Prostate gland (tissue), 2 donors: ENCODE measurements at regions not wholly inside any gene's neighbourhood (a gene's known extent, or its start where the extent isn't known, plus 50 kb on each side); places are given as distances from the start of the nearest gene placed in this dataset.

Experiments used
- POLR2A ChIP-seq: fragments of 450-650 bp; IDR thresholded peaks from one replicate; pipeline ENCODE4 v1.6.1; 2016; ENCODE audit warnings: antibody characterized with exemption, mild to moderate bottlenecking
- POLR2AphosphoS5 ChIP-seq: sonication (generic); formaldehyde crosslinking; IDR thresholded peaks from one replicate; pipeline ENCODE4 v1.6.1; 2017; ENCODE audit warnings: antibody characterized with exemption
- TF ChIP-seq, protein P1 (sequence below), 4 experiments: fragments of 200-600 bp in 2 of 4; fragments of 450-650 bp in 2 of 4; sonication (generic) in 2 of 4; IDR thresholded peaks; 1 replicate in 3 of 4; 2 replicates in 1 of 4; pipeline ENCODE4 v1.5.1; 2016 to 2019; ENCODE audit warnings: antibody characterized with exemption in 4 of 4, mild to moderate bottlenecking in 2 of 4, moderate library complexity in 2 of 4

DNA sequence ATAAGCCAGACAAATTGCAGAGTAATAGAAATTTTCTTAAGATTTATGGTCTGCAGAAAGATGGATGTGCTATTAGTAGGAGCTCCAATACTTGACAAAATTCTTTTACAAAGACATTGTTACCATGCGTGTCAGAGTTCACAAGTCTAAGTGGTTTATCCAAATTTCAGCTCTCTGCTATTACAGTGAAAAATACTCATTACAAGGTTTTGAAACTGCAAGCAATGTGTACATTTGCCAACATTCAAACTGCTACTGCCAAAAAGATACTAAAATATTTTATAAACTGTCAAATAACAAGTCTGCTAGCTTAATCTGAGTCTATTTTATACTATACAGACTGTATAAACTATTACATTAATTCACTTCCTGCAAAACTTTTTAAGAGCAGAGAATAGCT, 1341.5 kb upstream of the ACVR2A start:
- TF ChIP-seq, protein P1, sequence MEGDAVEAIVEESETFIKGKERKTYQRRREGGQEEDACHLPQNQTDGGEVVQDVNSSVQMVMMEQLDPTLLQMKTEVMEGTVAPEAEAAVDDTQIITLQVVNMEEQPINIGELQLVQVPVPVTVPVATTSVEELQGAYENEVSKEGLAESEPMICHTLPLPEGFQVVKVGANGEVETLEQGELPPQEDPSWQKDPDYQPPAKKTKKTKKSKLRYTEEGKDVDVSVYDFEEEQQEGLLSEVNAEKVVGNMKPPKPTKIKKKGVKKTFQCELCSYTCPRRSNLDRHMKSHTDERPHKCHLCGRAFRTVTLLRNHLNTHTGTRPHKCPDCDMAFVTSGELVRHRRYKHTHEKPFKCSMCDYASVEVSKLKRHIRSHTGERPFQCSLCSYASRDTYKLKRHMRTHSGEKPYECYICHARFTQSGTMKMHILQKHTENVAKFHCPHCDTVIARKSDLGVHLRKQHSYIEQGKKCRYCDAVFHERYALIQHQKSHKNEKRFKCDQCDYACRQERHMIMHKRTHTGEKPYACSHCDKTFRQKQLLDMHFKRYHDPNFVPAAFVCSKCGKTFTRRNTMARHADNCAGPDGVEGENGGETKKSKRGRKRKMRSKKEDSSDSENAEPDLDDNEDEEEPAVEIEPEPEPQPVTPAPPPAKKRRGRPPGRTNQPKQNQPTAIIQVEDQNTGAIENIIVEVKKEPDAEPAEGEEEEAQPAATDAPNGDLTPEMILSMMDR (IDR thresholded peaks at IDR 0.05) = no peak
- TF ChIP-seq POLR2AphosphoS5 = no peak
- TF ChIP-seq POLR2A = no peak
